A673 (cell line): ENCODE measurements at regions not wholly inside any gene's neighbourhood (a gene's known extent, or its start where the extent isn't known, plus 50 kb on each side); places are given as distances from the start of the nearest gene placed in this dataset.

Experiments
- BruUV-seq: library from RNA; stranded (reverse); fragments of 400-500 nt; replicated peaks from 2 replicates; lab custom pipeline; 2021; lab: Mats Ljungman, UMichigan
- CTCF ChIA-PET: fragments of 300-600 bp; sonication (Branson Sonifier 250); formaldehyde crosslinking; loops from one replicate; lab custom pipeline; 2022; ENCODE audit warnings: antibody characterized with exemption; lab: Charles Lee
- POLR2A ChIA-PET: fragments of 300-600 bp; sonication (Branson Sonifier 250); formaldehyde crosslinking; loops from one replicate; lab custom pipeline; 2022; ENCODE audit warnings: antibody characterized with exemption; ENCODE audit not compliant: low non-redundant PET; lab: Charles Lee
- DNase-seq: peaks from one replicate; pipeline ENCODE4 v3.0.0-alpha.2; 2015; ENCODE audit warnings: low spot score
- H3K27ac ChIP-seq: fragments of 200-600 bp; sonication (generic); 2 replicates; pipeline ENCODE4 v1.5.1; 2016; ENCODE audit warnings: mixed run types, low read depth, mild to moderate bottlenecking, mixed read lengths, antibody characterized with exemption, low read length; ENCODE audit not compliant: poor library complexity, severe bottlenecking
- H3K27me3 ChIP-seq: fragments of 200-600 bp; sonication (generic); replicated peaks from 2 replicates; pipeline ENCODE4 v1.6.1; 2017; ENCODE audit warnings: mixed run types, low read depth, mild to moderate bottlenecking, mixed read lengths, antibody characterized with exemption, low read length; ENCODE audit not compliant: insufficient read depth, poor library complexity
- H3K36me3 ChIP-seq: fragments of 200-600 bp; sonication (generic); 2 replicates; pipeline ENCODE4 v1.6.1; 2016; ENCODE audit warnings: mixed run types, mild to moderate bottlenecking, mixed read lengths, antibody characterized with exemption, low read length; ENCODE audit not compliant: insufficient read depth, poor library complexity, severe bottlenecking
- H3K4me1 ChIP-seq: fragments of 200-600 bp; sonication (generic); 2 replicates; pipeline ENCODE4 v1.6.1; 2017; ENCODE audit warnings: mixed run types, mild to moderate bottlenecking, mixed read lengths, antibody characterized with exemption, low read length; ENCODE audit not compliant: insufficient read depth, poor library complexity, severe bottlenecking
- H3K4me3 ChIP-seq: fragments of 200-600 bp; sonication (generic); 2 replicates; pipeline ENCODE4 v1.5.1; 2016; ENCODE audit warnings: low read depth, mixed run types, mild to moderate bottlenecking, mixed read lengths, low read length; ENCODE audit not compliant: poor library complexity, severe bottlenecking
- H3K9me3 ChIP-seq: fragments of 200-600 bp; sonication (generic); 2 replicates; pipeline ENCODE4 v1.6.1; 2016; ENCODE audit warnings: mixed run types, low read depth, mild to moderate bottlenecking, mixed read lengths, antibody characterized with exemption, low read length; ENCODE audit not compliant: poor library complexity, severe bottlenecking
- EZH2 ChIP-seq: fragments of 200-600 bp; sonication (generic); IDR thresholded peaks from 2 replicates; pipeline ENCODE4 v1.6.1; 2017; ENCODE audit warnings: borderline replicate concordance, low read depth, mild to moderate bottlenecking, mixed read lengths, antibody characterized with exemption, low read length; ENCODE audit not compliant: poor library complexity, severe bottlenecking
- intact Hi-C: fragments of 100-400 bp; cut with micrococcal nuclease; formaldehyde crosslinking; loops from one replicate; pipeline ENCODE4 v1.10.0; 2022; ENCODE audit not compliant: unreplicated experiment
- TF ChIP-seq, protein P1 (sequence below): fragments of 300-800, 200-600 bp; sonication (generic); conservative IDR thresholded peaks from 2 replicates; pipeline ENCODE4 v1.5.1; 2017; ENCODE audit warnings: low read depth, mild to moderate bottlenecking, antibody characterized with exemption, low read length, moderate library complexity, mixed read lengths

DNA sequence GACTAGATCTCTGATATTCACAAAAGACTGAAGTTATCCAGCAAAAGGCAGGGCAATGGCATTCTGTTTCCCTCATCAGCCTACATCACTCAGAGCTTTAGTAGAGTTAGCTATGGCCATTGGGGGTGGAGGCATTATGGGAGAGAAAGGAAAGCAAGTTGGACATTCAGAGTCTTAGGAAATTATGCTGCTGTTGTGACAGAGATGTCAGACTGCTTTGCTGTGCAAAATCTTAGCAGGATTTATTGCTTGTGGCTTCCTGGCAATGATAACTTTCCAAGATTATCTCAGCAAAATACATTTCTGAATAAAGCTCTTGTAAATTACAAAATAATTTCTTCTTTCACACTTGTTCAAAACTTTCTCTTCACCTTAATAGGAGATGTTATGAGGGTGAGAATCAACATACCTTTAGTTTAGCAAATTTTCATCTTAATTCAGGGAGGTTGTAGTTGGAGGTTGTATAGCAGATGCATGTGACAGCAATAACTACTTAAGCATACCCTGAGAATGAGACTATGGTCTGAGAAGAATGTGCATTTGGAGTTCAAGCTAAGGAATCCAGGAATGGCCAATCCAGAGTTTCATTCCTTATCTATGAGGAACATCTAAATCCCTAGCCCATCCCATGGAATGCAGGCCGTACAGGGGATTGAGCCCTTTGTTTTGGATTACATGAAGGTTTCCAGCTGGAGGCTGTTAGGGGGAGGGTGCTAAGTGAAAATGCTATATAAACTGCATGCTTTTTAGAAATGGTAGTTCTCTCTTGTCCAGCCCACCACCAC lies 179.8 kb downstream of the HAO1 start:
- Histone ChIP-seq H3K27me3 (peaks cover 8% of the 10 kb centered on the region), H3K4me3 (no peak overlapping the region), H3K36me3 (no peaks in the 10 kb centered on the region), H3K27ac (no peak overlapping the region), H3K9me3 (no peaks in the 10 kb centered on the region), H3K4me1 (no peaks in the 10 kb centered on the region)
- BruUV-seq = no TSS peak
- intact Hi-C loops = no loop called here
- CTCF ChIA-PET = no interaction called here
- POLR2A ChIA-PET = no interaction called here
- no peak for DNase-seq
- TF ChIP-seq, protein P1, sequence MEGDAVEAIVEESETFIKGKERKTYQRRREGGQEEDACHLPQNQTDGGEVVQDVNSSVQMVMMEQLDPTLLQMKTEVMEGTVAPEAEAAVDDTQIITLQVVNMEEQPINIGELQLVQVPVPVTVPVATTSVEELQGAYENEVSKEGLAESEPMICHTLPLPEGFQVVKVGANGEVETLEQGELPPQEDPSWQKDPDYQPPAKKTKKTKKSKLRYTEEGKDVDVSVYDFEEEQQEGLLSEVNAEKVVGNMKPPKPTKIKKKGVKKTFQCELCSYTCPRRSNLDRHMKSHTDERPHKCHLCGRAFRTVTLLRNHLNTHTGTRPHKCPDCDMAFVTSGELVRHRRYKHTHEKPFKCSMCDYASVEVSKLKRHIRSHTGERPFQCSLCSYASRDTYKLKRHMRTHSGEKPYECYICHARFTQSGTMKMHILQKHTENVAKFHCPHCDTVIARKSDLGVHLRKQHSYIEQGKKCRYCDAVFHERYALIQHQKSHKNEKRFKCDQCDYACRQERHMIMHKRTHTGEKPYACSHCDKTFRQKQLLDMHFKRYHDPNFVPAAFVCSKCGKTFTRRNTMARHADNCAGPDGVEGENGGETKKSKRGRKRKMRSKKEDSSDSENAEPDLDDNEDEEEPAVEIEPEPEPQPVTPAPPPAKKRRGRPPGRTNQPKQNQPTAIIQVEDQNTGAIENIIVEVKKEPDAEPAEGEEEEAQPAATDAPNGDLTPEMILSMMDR = no peak
- TF ChIP-seq EZH2 = no peak

DNA sequence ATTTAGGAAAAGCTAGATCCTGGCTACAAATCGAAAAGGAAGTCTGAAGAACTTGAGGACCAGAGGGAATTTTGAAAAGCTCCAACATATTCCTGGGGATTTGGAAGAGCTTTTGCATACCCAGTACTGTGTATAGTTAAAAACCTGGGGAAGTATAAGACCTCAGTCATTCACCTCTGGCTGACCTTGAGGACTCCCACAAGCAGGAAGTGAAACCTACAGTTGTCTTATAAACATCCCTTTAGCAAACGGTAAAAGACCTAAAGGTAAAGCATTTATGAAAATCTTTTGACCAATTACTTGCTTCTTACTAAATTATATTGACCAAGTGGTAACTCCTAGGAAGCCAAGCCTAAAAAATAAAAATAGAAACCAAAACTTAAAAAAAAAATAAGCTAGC lies 175.0 kb downstream of the HAO1 start:
- CTCF ChIA-PET = no interaction called here
- intact Hi-C loops = no loop called here
- no peak for TF ChIP-seq EZH2
- TF ChIP-seq, protein P1 = no peak

DNA sequence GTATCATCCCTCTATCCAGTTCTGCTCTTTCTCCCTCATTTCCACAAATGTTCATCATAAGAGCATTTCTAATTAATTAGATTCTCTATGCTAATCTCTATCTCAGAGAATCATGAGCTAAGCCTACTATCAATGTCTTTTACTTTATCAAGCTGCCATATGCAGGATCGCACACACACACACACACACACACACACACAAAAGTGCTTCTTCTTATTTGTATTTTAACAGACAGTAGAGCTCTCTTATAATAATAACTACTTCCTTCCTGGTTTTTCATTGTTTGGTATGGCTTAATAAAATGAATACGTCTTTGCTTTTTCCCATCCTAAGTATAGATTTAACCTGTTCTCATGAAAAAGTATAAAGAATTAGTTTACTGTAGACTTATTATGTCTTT lies 170.2 kb downstream of the HAO1 start:
- DNase-seq = no peak
- CTCF ChIA-PET = no interaction called here
- Histone ChIP-seq H3K4me1 (no peaks in the 10 kb centered on the region), H3K27ac (no peak overlapping the region), H3K36me3 (no peaks in the 10 kb centered on the region), H3K4me3 (no peak overlapping the region), H3K9me3 (no peaks in the 10 kb centered on the region), H3K27me3 (no peaks in the 10 kb centered on the region)
- TF ChIP-seq EZH2 = no peak
- TF ChIP-seq, protein P1 = no peak
- POLR2A ChIA-PET = no interaction called here
- intact Hi-C loops = no loop called here
- no TSS peak for BruUV-seq

More for the DNA sequence above, 175.0 kb downstream of the HAO1 start:
- no TSS peak for BruUV-seq
- H3K27me3 ChIP-seq = no peaks in the 10 kb centered on the region
- no peak for DNase-seq
- H3K4me3 ChIP-seq = no peak overlapping the region
- no peak overlapping the region for H3K27ac ChIP-seq
- POLR2A ChIA-PET = no interaction called here
- H3K4me1 ChIP-seq = no peaks in the 10 kb centered on the region
- no peaks in the 10 kb centered on the region for H3K36me3 ChIP-seq
- no peaks in the 10 kb centered on the region for H3K9me3 ChIP-seq
